ENCODE measurements at regions not wholly inside any gene's neighbourhood (a gene's known extent, or its start where the extent isn't known, plus 50 kb on each side); places are given as distances from the start of the nearest gene placed in this dataset.
"Not testable (repeated sequence)": the region's sequence is repeated elsewhere in the genome, so short reads cannot be mapped to it uniquely, and the experiment has no call there.

- Histone ChIP-seq H3K4me3 (ENCODE audit: low read depth, low read length) (no peak overlapping the region), H3K27me3 (ENCODE audit: control insufficient read depth, insufficient read depth, low read length) (no peaks in the 10 kb centered on the region; the same call in 1 of the 2 replicates), H3K36me3 (ENCODE audit: control insufficient read depth, insufficient read depth, low read length) (no peaks in the 10 kb centered on the region)
- DNase-seq (ENCODE audit: low read depth), result no peak
- TF ChIP-seq CTCF (IDR thresholded peaks at IDR 0.05; ENCODE audit: insufficient read depth, low read depth, low read length), result no peak
- ChIA-PET POLR2A (no interaction called here), CTCF (no interaction called here)
Measured at GRCh38 chr11:44383246-44383645, 73.3 kb upstream of the ALX4 start.

GRCh38 chr11:44387415-44387814 lies 77.5 kb upstream of the ALX4 start:
- H3K36me3 ChIP-seq (ENCODE audit: control insufficient read depth, insufficient read depth, low read length), result no peaks in the 10 kb centered on the region
- H3K27me3 ChIP-seq (ENCODE audit: control insufficient read depth, insufficient read depth, low read length), result peaks cover 2% of the 10 kb centered on the region; the same call in 1 of the 2 replicates
- ChIA-PET POLR2A (no interaction called here), CTCF (no interaction called here)
- TF ChIP-seq CTCF (IDR thresholded peaks at IDR 0.05; ENCODE audit: insufficient read depth, low read depth, low read length), result no peak
- no peak overlapping the region for H3K4me3 ChIP-seq (ENCODE audit: low read depth, low read length)
- no peak for DNase-seq (ENCODE audit: low read depth)

GRCh38 chr11:44387825-44388224 lies 77.9 kb upstream of the ALX4 start:
- CTCF ChIA-PET, result no interaction called here
- Histone ChIP-seq H3K36me3 (ENCODE audit: control insufficient read depth, insufficient read depth, low read length) (no peaks in the 10 kb centered on the region), H3K27me3 (ENCODE audit: control insufficient read depth, insufficient read depth, low read length) (peaks cover 2% of the 10 kb centered on the region; the same call in 1 of the 2 replicates), H3K4me3 (ENCODE audit: low read depth, low read length) (no peak overlapping the region)
- POLR2A ChIA-PET, result no interaction called here
- no peak for TF ChIP-seq CTCF (IDR thresholded peaks at IDR 0.05; ENCODE audit: insufficient read depth, low read depth, low read length)
- DNase-seq (ENCODE audit: low read depth), result no peak

- Histone ChIP-seq H3K36me3 (ENCODE audit: control insufficient read depth, insufficient read depth, low read length) (no peaks in the 10 kb centered on the region), H3K27me3 (ENCODE audit: control insufficient read depth, insufficient read depth, low read length) (peaks cover 2% of the 10 kb centered on the region; the same call in 1 of the 2 replicates), H3K4me3 (ENCODE audit: low read depth, low read length) (no peak overlapping the region)
- no peak for DNase-seq (ENCODE audit: low read depth)
- no peak for TF ChIP-seq CTCF (IDR thresholded peaks at IDR 0.05; ENCODE audit: insufficient read depth, low read depth, low read length)
- POLR2A ChIA-PET, result no interaction called here
- CTCF ChIA-PET, result interaction anchor here (1.0 kb wide), 1 partner anchor 103 kb away, joined by 3 read pairs; no protein-coding TSS in a partner anchor
Measured at GRCh38 chr11:44388828-44389657, 79.1 kb upstream of the ALX4 start.

GRCh38 chr11:44389963-44390605 lies 80.1 kb upstream of the ALX4 start:
- TF ChIP-seq CTCF (IDR thresholded peaks at IDR 0.05; ENCODE audit: insufficient read depth, low read depth, low read length), result no peak
- POLR2A ChIA-PET, result no interaction called here
- CTCF ChIA-PET, result no interaction called here

GRCh38 chr11:44391004-44391403 lies 81.1 kb upstream of the ALX4 start:
- POLR2A ChIA-PET; DNase-seq (ENCODE audit: low read depth); H3K36me3 ChIP-seq (ENCODE audit: control insufficient read depth, insufficient read depth, low read length); H3K27me3 ChIP-seq (ENCODE audit: control insufficient read depth, insufficient read depth, low read length); H3K4me3 ChIP-seq (ENCODE audit: low read depth, low read length); CTCF ChIA-PET: not testable (repeated sequence)

More at GRCh38 chr11:44389963-44390605, 80.1 kb upstream of the ALX4 start:
- no peak overlapping the region for H3K4me3 ChIP-seq (ENCODE audit: low read depth, low read length)
- H3K36me3 ChIP-seq (ENCODE audit: control insufficient read depth, insufficient read depth, low read length), result no peaks in the 10 kb centered on the region
- H3K27me3 ChIP-seq (ENCODE audit: control insufficient read depth, insufficient read depth, low read length), result peaks cover 2% of the 10 kb centered on the region; the same call in 1 of the 2 replicates
- DNase-seq (ENCODE audit: low read depth), result no peak

GRCh38 chr11:44396746-44397145 lies 86.8 kb upstream of the ALX4 start:
- H3K27me3 ChIP-seq (ENCODE audit: control insufficient read depth, insufficient read depth, low read length); H3K4me3 ChIP-seq (ENCODE audit: low read depth, low read length); DNase-seq (ENCODE audit: low read depth); POLR2A ChIA-PET; H3K36me3 ChIP-seq (ENCODE audit: control insufficient read depth, insufficient read depth, low read length): not testable (repeated sequence)
- CTCF ChIA-PET, result interaction anchor here (0.7 kb wide), 1 partner anchor 1166 kb away, joined by 4 read pairs; no protein-coding TSS in a partner anchor
